ENCODE measurements at regions not wholly inside any gene's neighbourhood (a gene's known extent, or its start where the extent isn't known, plus 50 kb on each side); places are given as distances from the start of the nearest gene placed in this dataset.

- DNase-seq (no peak), ATAC-seq (ENCODE audit: insufficient read depth, low read depth) (no peak)
- Histone ChIP-seq H3K9ac (ENCODE audit: low read depth, low read length) (no peak overlapping the region), H3K4me1 (ENCODE audit: insufficient read depth, low read length) (no peaks in the 10 kb centered on the region), H4K20me1 (ENCODE audit: insufficient read depth, low read length) (no peaks in the 10 kb centered on the region), H2AFZ (ENCODE audit: low read depth, low read length) (no peak overlapping the region), H3K27me3 (ENCODE audit: insufficient read depth, low read length, poor library complexity) (no peaks in the 10 kb centered on the region), H3K9me3 (ENCODE audit: insufficient read depth, low read length, severe bottlenecking) (no peaks in the 10 kb centered on the region), H3K4me3 (ENCODE audit: low read depth in 1 of 2, low read length in 2 of 2) (no peak overlapping the region), H3K36me3 (ENCODE audit: insufficient read depth, low read length) (no peaks in the 10 kb centered on the region), H3K27ac (ENCODE audit: low read length) (no peak overlapping the region), H3K79me2 (ENCODE audit: insufficient read depth, low read length) (no peaks in the 10 kb centered on the region), H3K4me2 (ENCODE audit: insufficient read depth, low read length) (no peak overlapping the region)
- TF ChIP-seq CTCF (IDR thresholded peaks at IDR 0.05; ENCODE audit: borderline replicate concordance, extremely low read depth, low read length, poor library complexity, severe bottlenecking) (no peak), EZH2 (IDR thresholded peaks at IDR 0.05; ENCODE audit: borderline replicate concordance, low read depth, low read length, severe bottlenecking) (no peak)
These were observed 270.0 kb downstream of the AMY1C start for GRCh38 chr1:104019675-104020049.

- Histone ChIP-seq H3K4me2 (ENCODE audit: insufficient read depth, low read length) (no peak overlapping the region), H3K9me3 (ENCODE audit: insufficient read depth, low read length, severe bottlenecking) (no peaks in the 10 kb centered on the region), H2AFZ (ENCODE audit: low read depth, low read length) (no peak overlapping the region), H3K36me3 (ENCODE audit: insufficient read depth, low read length) (no peaks in the 10 kb centered on the region), H3K27me3 (ENCODE audit: insufficient read depth, low read length, poor library complexity) (no peaks in the 10 kb centered on the region), H3K27ac (ENCODE audit: low read length) (no peak overlapping the region), H3K79me2 (ENCODE audit: insufficient read depth, low read length) (no peaks in the 10 kb centered on the region), H4K20me1 (ENCODE audit: insufficient read depth, low read length) (no peaks in the 10 kb centered on the region), H3K9ac (ENCODE audit: low read depth, low read length) (no peak overlapping the region), H3K4me3 (ENCODE audit: low read depth in 1 of 2, low read length in 2 of 2) (no peak overlapping the region), H3K4me1 (ENCODE audit: insufficient read depth, low read length) (no peaks in the 10 kb centered on the region)
- ATAC-seq (ENCODE audit: insufficient read depth, low read depth) (no peak), DNase-seq (no peak)
- TF ChIP-seq EZH2 (IDR thresholded peaks at IDR 0.05; ENCODE audit: borderline replicate concordance, low read depth, low read length, severe bottlenecking) (no peak), CTCF (IDR thresholded peaks at IDR 0.05; ENCODE audit: borderline replicate concordance, extremely low read depth, low read length, poor library complexity, severe bottlenecking) (no peak)
These were observed 278.8 kb downstream of the AMY1C start for GRCh38 chr1:104028416-104029035.

- ATAC-seq (ENCODE audit: insufficient read depth, low read depth) = no peak
- H3K27me3 ChIP-seq (ENCODE audit: insufficient read depth, low read length, poor library complexity) = no peaks in the 10 kb centered on the region
- H2AFZ ChIP-seq (ENCODE audit: low read depth, low read length) = no peak overlapping the region
These were observed 279.8 kb downstream of the AMY1C start for GRCh38 chr1:104029456-104029970.

More at GRCh38 chr1:104029456-104029970, 279.8 kb downstream of the AMY1C start:
- H3K4me3 ChIP-seq (ENCODE audit: low read depth in 1 of 2, low read length in 2 of 2) = no peak overlapping the region
- no peaks in the 10 kb centered on the region for H3K9me3 ChIP-seq (ENCODE audit: insufficient read depth, low read length, severe bottlenecking)
- DNase-seq = no peak
- no peaks in the 10 kb centered on the region for H3K36me3 ChIP-seq (ENCODE audit: insufficient read depth, low read length)
- H3K79me2 ChIP-seq (ENCODE audit: insufficient read depth, low read length) = no peaks in the 10 kb centered on the region
- H3K4me1 ChIP-seq (ENCODE audit: insufficient read depth, low read length) = no peaks in the 10 kb centered on the region
- H3K4me2 ChIP-seq (ENCODE audit: insufficient read depth, low read length) = no peak overlapping the region
- no peak for TF ChIP-seq CTCF (IDR thresholded peaks at IDR 0.05; ENCODE audit: borderline replicate concordance, extremely low read depth, low read length, poor library complexity, severe bottlenecking)
- TF ChIP-seq EZH2 (IDR thresholded peaks at IDR 0.05; ENCODE audit: borderline replicate concordance, low read depth, low read length, severe bottlenecking) = no peak
- no peak overlapping the region for H3K27ac ChIP-seq (ENCODE audit: low read length)
- H3K9ac ChIP-seq (ENCODE audit: low read depth, low read length) = no peak overlapping the region
- no peaks in the 10 kb centered on the region for H4K20me1 ChIP-seq (ENCODE audit: insufficient read depth, low read length)
